Subcutaneous abdominal adipose tissue (tissue), 5 donors: ENCODE measurements at regions not wholly inside any gene's neighbourhood (a gene's known extent, or its start where the extent isn't known, plus 50 kb on each side); places are given as distances from the start of the nearest gene placed in this dataset.

ENCODE experiments used
- H3K27ac ChIP-seq: one replicate; pipeline ENCODE4 v1.7.0; 2013; ENCODE audit warnings: low read depth, mild to moderate bottlenecking, inconsistent platforms, low read length, moderate library complexity
- H3K27me3 ChIP-seq, 5 donors: one replicate each; pipeline ENCODE4 v1.7.0; 2013; ENCODE audit warnings: low read length in 5 of 5, inconsistent platforms in 1 of 5; ENCODE audit not compliant: control insufficient read depth in 5 of 5, insufficient read depth in 4 of 5
- H3K36me3 ChIP-seq, 5 donors: one replicate each; pipeline ENCODE4 v1.7.0; 2013; ENCODE audit warnings: low read length in 5 of 5; ENCODE audit not compliant: control insufficient read depth in 5 of 5, insufficient read depth in 5 of 5
- H3K4me1 ChIP-seq, 5 donors: one replicate each; pipeline ENCODE4 v1.7.0; 2013; ENCODE audit warnings: low read length in 5 of 5, mild to moderate bottlenecking in 3 of 5, moderate library complexity in 1 of 5; ENCODE audit not compliant: control insufficient read depth in 5 of 5, insufficient read depth in 5 of 5
- H3K4me3 ChIP-seq, 5 donors: one replicate each; pipeline ENCODE4 v1.7.0; 2013; ENCODE audit warnings: low read length in 5 of 5, low read depth in 1 of 5
- H3K9ac ChIP-seq, 5 donors: one replicate each; pipeline ENCODE4 v1.7.0; 2013; ENCODE audit warnings: low read length in 5 of 5, mild to moderate bottlenecking in 4 of 5, moderate library complexity in 3 of 5
- H3K9me3 ChIP-seq, 5 donors: one replicate each; pipeline ENCODE4 v1.7.0; 2013; ENCODE audit warnings: low read length in 5 of 5; ENCODE audit not compliant: control insufficient read depth in 5 of 5
- donor health status: healthy.
- donor health status: healthy.
- donor health status: healthy.
- donor health status: healthy.
- donor health status: healthy.

DNA sequence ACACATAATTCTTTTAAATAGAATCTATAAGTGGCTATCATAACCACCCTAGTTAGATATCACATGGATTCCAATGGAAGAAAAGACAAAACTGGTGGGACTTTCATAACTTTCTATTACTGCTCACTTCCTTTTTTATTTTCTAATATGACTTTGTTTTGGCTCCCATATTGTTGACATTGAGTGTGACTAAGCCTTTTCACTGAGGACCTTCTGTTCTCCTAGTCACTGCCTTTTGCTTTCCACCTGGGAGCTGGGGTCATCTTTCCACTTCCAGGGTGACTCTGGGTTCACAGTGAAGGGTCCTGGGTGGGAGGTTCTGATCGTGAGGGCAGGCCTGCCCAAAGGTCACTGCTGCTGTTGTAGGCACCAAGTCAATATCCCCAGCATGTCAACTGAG lies 275.8 kb downstream of the TGFB2 start:
- Histone ChIP-seq H3K4me1 (no peaks in the 10 kb centered on the region), H3K9ac (no peak overlapping the region), H3K4me3 (no peak overlapping the region), H3K9me3 (no peaks in the 10 kb centered on the region), H3K27me3 (no peaks in the 10 kb centered on the region), H3K36me3 (no peaks in the 10 kb centered on the region), H3K27ac (no peak overlapping the region)

DNA sequence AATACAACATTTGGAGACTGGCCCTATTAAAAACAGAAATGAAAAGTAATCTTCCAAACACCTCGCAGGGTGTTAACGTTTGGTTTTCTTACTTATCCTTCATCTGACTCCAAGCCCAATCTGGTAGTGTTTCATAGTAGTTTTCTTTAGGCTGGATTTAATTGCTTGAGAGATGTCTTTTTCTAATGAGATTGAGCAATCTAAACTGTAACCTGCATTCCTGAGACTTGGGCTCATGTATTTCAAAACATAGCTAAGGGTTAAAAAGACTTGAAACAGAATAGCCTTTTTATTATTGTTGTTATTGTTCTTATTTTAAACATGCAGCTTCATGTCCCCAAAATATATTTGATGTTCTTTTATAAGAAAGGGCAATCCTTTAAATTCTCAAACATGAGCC lies 278.9 kb downstream of the TGFB2 start:
- Histone ChIP-seq H3K27me3 (no peaks in the 10 kb centered on the region), H3K4me1 (no peaks in the 10 kb centered on the region), H3K36me3 (no peaks in the 10 kb centered on the region), H3K4me3 (no peak overlapping the region), H3K9ac (no peak overlapping the region), H3K27ac (no peak overlapping the region), H3K9me3 (peaks cover 0 to 2% (median 0%) of the 10 kb centered on the region in 5 donors)

DNA sequence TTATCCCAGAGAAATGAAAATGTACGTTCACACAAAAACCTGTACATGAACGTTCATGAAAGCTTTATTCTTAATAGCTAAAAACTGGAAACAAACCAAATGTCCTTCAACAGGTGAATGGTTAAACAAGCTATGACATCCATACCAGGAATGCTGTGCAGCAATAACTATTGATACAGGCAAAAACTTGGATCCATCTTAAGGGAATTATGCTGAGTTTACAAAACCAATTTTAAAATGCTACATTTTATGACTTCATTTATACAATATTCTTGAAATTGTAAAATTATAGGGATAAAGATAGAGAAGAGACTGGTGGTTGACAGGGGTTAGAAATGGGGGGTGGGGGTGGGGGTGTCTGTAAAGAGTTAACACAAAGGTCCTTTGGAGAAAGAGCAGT lies 280.3 kb downstream of the TGFB2 start:
- Histone ChIP-seq H3K27ac (no peak overlapping the region), H3K9me3 (peaks cover 0 to 2% (median 0%) of the 10 kb centered on the region in 5 donors), H3K36me3 (no peaks in the 10 kb centered on the region), H3K4me3 (no peak overlapping the region), H3K27me3 (no peaks in the 10 kb centered on the region), H3K9ac (no peak overlapping the region), H3K4me1 (no peaks in the 10 kb centered on the region)

DNA sequence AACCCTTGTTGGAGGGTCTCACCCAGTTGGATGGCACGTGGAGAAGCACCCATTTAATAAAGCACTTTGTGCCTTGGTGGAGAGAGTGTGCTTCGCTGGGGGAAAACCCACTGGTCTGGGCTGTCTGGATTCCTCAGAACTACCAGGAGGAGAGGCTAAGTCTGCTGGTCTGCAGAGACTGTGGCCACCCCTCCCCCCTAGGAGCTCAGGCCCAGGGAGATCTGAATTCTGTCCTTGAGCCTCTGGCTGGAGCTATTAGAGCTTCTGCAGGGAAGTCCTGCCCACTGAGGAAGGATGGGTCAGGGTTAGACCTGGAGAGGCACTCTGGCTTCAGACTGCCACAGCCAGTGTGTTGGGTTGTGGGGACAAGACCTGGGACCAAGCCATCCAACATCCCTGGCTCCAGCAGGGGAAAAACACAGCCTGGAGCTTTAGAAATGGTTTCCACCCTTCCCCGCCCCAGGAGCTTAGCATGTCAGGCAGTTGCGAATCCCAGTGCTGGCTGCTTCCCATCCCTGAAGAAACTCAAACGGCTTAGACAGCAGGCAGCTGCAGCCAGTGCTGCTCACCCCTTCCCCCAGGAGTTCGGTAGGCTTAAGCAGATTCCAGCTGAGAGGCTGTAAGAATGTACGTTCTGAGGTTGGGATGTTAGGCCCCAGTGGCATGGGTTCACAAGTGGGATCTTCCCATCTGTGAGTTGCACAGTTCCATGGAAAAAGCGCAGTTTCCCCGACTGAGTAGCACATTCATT lies 288.3 kb downstream of the TGFB2 start:
- H3K9ac ChIP-seq, result no peak overlapping the region
- no peaks in the 10 kb centered on the region for H3K27me3 ChIP-seq
- H3K4me1 ChIP-seq, result no peaks in the 10 kb centered on the region
- no peak overlapping the region for H3K27ac ChIP-seq
- no peak overlapping the region for H3K4me3 ChIP-seq
- H3K36me3 ChIP-seq, result no peaks in the 10 kb centered on the region
- peaks cover 0 to 9% (median 0%) of the 10 kb centered on the region in 5 donors for H3K9me3 ChIP-seq

DNA sequence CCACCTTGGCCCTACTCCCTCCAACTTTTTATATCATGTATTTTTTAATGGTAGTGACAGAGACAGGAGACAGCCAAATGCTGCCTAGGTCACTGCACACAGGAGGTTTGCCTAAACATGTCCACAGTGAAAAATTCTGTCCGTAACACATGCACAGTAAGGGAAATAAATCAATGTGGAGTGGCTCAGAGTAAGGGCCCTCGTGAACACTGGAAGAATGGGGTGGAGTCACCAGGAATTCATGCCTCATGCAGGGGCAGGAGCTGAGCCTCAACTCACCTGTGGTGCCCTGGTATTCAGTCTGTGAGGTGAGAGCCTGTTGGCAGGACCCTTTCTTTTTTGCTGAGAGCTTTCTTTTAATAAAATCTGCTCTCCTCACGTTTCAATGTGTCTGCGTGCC lies 289.1 kb downstream of the TGFB2 start:
- Histone ChIP-seq H3K9me3 (peaks cover 0 to 9% (median 0%) of the 10 kb centered on the region in 5 donors), H3K4me3 (no peak overlapping the region), H3K36me3 (no peaks in the 10 kb centered on the region), H3K27me3 (no peaks in the 10 kb centered on the region), H3K9ac (no peak overlapping the region), H3K4me1 (no peaks in the 10 kb centered on the region), H3K27ac (no peak overlapping the region)

DNA sequence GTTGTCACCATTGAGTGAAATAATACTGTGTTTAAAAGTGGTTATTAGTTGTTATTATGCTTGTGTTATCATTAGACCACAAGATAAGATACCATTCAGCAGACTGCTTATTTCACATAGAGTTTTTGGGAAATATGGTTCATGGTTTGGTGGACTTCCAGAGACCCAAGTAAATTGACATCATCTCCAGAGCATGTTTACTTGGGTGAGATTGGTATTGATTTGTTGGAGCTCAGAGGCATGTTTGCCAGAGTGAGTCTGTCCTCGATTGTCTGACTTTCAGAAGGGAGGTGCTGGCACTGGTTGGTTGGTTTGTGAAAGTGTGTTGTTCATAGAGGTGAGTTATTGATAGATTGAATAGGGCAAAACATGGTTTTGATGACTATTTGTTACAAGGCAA lies 291.4 kb downstream of the TGFB2 start:
- Histone ChIP-seq H3K36me3 (no peaks in the 10 kb centered on the region), H3K27me3 (no peaks in the 10 kb centered on the region), H3K9ac (no peak overlapping the region), H3K4me3 (no peak overlapping the region), H3K9me3 (peaks cover 0 to under 1% (median 0%) of the 10 kb centered on the region in 5 donors), H3K27ac (no peak overlapping the region), H3K4me1 (no peaks in the 10 kb centered on the region)

DNA sequence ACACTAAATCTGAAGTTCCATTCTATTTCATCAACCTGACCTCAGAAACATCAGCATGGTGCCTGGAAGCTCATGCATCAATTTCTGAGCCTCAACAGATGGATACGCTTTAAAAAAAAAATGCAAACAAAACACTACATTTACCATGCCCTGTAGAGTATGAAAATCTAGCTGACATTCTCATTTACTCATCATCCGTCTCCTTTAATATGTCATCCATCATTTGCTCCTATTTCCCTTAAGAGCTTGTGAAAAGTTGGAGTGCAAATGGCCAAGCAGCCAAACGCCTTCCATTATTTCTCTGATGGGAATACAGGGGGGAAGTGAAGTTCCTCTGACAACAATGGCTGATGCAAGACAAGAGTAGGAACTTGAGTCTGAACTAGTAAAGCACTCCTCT lies 295.0 kb downstream of the TGFB2 start:
- Histone ChIP-seq H3K4me1 (peaks cover 0 to 7% (median 0%) of the 10 kb centered on the region in 5 donors), H3K27ac (no peak overlapping the region), H3K36me3 (no peaks in the 10 kb centered on the region), H3K9ac (no peak overlapping the region), H3K4me3 (no peak overlapping the region), H3K27me3 (no peaks in the 10 kb centered on the region), H3K9me3 (no peaks in the 10 kb centered on the region)

DNA sequence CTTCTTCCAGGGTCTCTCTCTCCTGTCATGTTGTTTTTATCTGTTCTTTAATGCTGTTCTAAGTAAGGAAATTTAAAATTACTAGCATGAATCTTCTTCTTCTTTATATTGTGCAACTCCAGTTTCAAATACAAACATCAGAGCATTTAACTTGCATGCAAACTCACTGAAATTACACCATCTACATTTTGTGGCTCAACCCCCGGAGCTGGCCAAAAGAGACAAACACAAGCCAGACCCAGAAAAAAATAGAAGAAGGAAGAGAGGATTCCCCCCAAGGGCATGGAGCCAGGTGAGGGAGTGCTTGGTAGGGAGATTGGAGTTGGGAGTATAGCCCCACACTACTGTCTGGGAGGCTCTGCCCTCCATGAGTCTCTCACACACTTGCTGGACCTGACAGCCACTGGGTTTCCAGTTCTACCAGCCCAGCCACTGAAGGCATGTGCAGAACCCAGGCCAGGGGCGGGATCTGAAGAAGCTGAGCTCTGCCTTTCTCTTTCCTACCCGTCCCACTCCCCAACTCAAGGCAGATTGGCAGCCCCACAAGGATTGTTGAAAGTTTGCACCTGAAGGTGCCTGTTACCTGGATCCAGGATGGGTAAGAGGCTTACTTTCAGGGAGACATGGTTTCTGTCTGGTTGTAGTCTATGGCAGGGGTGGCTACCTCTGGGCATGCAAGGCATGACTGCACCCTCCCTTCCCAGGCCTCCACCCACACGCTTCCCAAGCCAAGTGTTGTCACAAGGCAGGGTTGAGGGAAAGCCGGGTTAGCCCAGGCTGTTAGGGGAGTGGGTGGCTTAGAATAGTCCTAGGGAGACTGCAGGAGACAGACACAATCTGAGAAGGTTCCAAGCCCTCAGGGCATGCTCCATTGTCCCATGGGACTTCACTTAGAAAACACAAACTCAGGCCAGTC lies 297.2 kb downstream of the TGFB2 start:
- no peaks in the 10 kb centered on the region for H3K9me3 ChIP-seq
- no peaks in the 10 kb centered on the region for H3K27me3 ChIP-seq
- peaks cover 0 to 7% (median 0%) of the 10 kb centered on the region in 5 donors for H3K4me1 ChIP-seq
- no peak overlapping the region for H3K4me3 ChIP-seq
- H3K36me3 ChIP-seq, result no peaks in the 10 kb centered on the region
- H3K27ac ChIP-seq, result no peak overlapping the region
- H3K9ac ChIP-seq, result no peak overlapping the region

DNA sequence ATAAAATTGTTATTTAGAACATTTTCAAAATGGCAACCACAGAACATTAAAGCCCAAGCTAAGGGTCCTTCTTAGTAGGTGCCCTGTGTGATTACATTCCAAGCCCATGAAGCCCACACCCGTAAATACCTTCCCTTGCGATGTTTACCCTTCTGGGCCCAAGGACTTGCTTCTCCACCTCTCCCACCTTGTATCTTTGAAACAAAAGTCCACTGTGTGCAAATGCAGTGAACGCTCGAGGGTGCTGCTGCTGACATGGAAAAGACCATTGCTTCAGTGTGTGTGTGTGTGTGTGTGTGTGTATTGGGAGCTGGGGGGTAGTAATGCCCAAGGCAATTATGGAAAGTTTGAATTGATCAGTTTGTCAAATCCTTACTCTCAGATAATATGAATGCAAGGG lies 298.1 kb downstream of the TGFB2 start:
- Histone ChIP-seq H3K27ac (no peak overlapping the region), H3K9ac (no peak overlapping the region), H3K4me1 (peaks cover 0 to 7% (median 0%) of the 10 kb centered on the region in 5 donors), H3K36me3 (no peaks in the 10 kb centered on the region), H3K4me3 (no peak overlapping the region), H3K9me3 (no peaks in the 10 kb centered on the region), H3K27me3 (no peaks in the 10 kb centered on the region)

DNA sequence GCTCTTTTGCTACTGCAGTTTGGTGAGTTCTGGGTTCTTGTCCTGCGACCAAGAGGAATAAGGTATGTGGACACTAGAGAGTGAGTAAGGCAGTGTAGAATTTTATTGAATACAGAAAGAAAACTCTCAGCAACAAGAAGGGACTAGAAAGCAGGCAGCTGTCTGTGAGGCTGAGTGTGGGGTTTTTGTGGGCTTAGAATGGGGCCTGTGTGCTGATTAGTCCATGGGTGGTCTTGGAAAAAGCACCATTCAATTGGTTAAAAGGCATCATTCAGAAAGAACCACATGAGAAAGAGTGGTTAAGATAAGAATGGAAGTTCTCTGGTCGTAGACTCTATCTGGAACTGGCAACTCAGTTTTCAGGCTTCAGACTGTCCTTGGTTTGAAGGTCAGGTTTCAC lies 298.8 kb downstream of the TGFB2 start:
- Histone ChIP-seq H3K9me3 (no peaks in the 10 kb centered on the region), H3K4me3 (no peak overlapping the region), H3K9ac (no peak overlapping the region), H3K27me3 (no peaks in the 10 kb centered on the region), H3K4me1 (peaks cover 0 to 7% (median 0%) of the 10 kb centered on the region in 5 donors), H3K36me3 (no peaks in the 10 kb centered on the region), H3K27ac (no peak overlapping the region)
